HG03575 (cell line): ENCODE measurements at regions not wholly inside any gene's neighbourhood (a gene's known extent, or its start where the extent isn't known, plus 50 kb on each side); places are given as distances from the start of the nearest gene placed in this dataset.

ENCODE experiments used
- ATAC-seq: cut with Tn5 transposase; IDR thresholded peaks from one replicate; pipeline ENCODE4 v1.9.1; 2021; ENCODE audit not compliant: unreplicated experiment, insufficient number of reproducible peaks, low FRiP score; ENCODE audit errors: extremely low read depth

- no peak for ATAC-seq
These were observed 1054.2 kb downstream of the ARAP2 start for GRCh38 chr4:35189988-35190613.

GRCh38 chr4:35201403-35201802 is 1042.9 kb downstream of the ARAP2 start:
- ATAC-seq = no peak

GRCh38 chr4:35216636-35217035 is 1027.7 kb downstream of the ARAP2 start:
- no peak for ATAC-seq

- no peak for ATAC-seq
These were observed 1027.0 kb downstream of the ARAP2 start for GRCh38 chr4:35217331-35217730.

GRCh38 chr4:35228313-35228712 is 1016.0 kb downstream of the ARAP2 start:
- no peak for ATAC-seq

GRCh38 chr4:35229021-35229420 is 1015.3 kb downstream of the ARAP2 start:
- ATAC-seq = no peak

GRCh38 chr4:35237924-35238323 is 1006.4 kb downstream of the ARAP2 start:
- no peak for ATAC-seq

- ATAC-seq = no peak
These were observed 1005.5 kb downstream of the ARAP2 start for GRCh38 chr4:35238793-35239192.

GRCh38 chr4:35246493-35246892 is 997.8 kb downstream of the ARAP2 start:
- ATAC-seq = no peak

GRCh38 chr4:35247047-35247446 is 997.3 kb downstream of the ARAP2 start:
- no peak for ATAC-seq

- no peak for ATAC-seq
These were observed 994.0 kb downstream of the ARAP2 start for GRCh38 chr4:35250331-35250730.

- no peak for ATAC-seq
These were observed 993.6 kb downstream of the ARAP2 start for GRCh38 chr4:35250761-35251160.

- no peak for ATAC-seq
These were observed 992.2 kb downstream of the ARAP2 start for GRCh38 chr4:35252071-35252470.

GRCh38 chr4:35252866-35253265 is 991.4 kb downstream of the ARAP2 start:
- no peak for ATAC-seq

- ATAC-seq = no peak
These were observed 991.0 kb downstream of the ARAP2 start for GRCh38 chr4:35253331-35253730.

- ATAC-seq = no peak
These were observed 957.9 kb downstream of the ARAP2 start for GRCh38 chr4:35286434-35286833.

GRCh38 chr4:35300996-35301774 is 943.1 kb downstream of the ARAP2 start:
- no peak for ATAC-seq

GRCh38 chr4:35315419-35315818 is 928.9 kb downstream of the ARAP2 start:
- ATAC-seq = no peak

- ATAC-seq = no peak
These were observed 918.3 kb downstream of the ARAP2 start for GRCh38 chr4:35325908-35326453.

- no peak for ATAC-seq
These were observed 901.5 kb downstream of the ARAP2 start for GRCh38 chr4:35342833-35343232.
